ENCODE measurements at regions not wholly inside any gene's neighbourhood (a gene's known extent, or its start where the extent isn't known, plus 50 kb on each side); places are given as distances from the start of the nearest gene placed in this dataset.

- DNase-seq (ENCODE audit: low spot score) (no peak), ATAC-seq (no peak)
- H3K9me3 Mint-ChIP-seq: no peaks in the 10 kb centered on the region
- H3K4me1 Mint-ChIP-seq: no peaks in the 10 kb centered on the region
- POLR2A ChIA-PET: no interaction called here
- no peak overlapping the region for H3K27ac Mint-ChIP-seq
- no peaks in the 10 kb centered on the region for H3K27me3 Mint-ChIP-seq (ENCODE audit: low read depth)
- no peak overlapping the region for H3K4me3 Mint-ChIP-seq
- no peaks in the 10 kb centered on the region for H3K36me3 Mint-ChIP-seq
- TF ChIP-seq, protein P1, sequence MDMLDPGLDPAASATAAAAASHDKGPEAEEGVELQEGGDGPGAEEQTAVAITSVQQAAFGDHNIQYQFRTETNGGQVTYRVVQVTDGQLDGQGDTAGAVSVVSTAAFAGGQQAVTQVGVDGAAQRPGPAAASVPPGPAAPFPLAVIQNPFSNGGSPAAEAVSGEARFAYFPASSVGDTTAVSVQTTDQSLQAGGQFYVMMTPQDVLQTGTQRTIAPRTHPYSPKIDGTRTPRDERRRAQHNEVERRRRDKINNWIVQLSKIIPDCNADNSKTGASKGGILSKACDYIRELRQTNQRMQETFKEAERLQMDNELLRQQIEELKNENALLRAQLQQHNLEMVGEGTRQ (CRISPR knock-in tag; IDR thresholded peaks at IDR 0.05): no peak
- TF ChIP-seq PREB (CRISPR knock-in tag; IDR thresholded peaks at IDR 0.05; ENCODE audit: borderline replicate concordance): no peak
- TF ChIP-seq, protein P2, sequence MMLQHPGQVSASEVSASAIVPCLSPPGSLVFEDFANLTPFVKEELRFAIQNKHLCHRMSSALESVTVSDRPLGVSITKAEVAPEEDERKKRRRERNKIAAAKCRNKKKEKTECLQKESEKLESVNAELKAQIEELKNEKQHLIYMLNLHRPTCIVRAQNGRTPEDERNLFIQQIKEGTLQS (CRISPR knock-in tag; conservative IDR thresholded peaks at IDR 0.05): no peak
- no peak for TF ChIP-seq NFE2L1 (CRISPR knock-in tag; IDR thresholded peaks at IDR 0.05)
- TF ChIP-seq, protein P3, sequence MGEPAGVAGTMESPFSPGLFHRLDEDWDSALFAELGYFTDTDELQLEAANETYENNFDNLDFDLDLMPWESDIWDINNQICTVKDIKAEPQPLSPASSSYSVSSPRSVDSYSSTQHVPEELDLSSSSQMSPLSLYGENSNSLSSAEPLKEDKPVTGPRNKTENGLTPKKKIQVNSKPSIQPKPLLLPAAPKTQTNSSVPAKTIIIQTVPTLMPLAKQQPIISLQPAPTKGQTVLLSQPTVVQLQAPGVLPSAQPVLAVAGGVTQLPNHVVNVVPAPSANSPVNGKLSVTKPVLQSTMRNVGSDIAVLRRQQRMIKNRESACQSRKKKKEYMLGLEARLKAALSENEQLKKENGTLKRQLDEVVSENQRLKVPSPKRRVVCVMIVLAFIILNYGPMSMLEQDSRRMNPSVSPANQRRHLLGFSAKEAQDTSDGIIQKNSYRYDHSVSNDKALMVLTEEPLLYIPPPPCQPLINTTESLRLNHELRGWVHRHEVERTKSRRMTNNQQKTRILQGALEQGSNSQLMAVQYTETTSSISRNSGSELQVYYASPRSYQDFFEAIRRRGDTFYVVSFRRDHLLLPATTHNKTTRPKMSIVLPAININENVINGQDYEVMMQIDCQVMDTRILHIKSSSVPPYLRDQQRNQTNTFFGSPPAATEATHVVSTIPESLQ (CRISPR knock-in tag; IDR thresholded peaks at IDR 0.05): no peak
- no peak for TF ChIP-seq ZNF138 (CRISPR knock-in tag; conservative IDR thresholded peaks at IDR 0.05)
- no peak for TF ChIP-seq ZNF416 (CRISPR knock-in tag; IDR thresholded peaks at IDR 0.05)
- no peak for TF ChIP-seq OVOL2 (CRISPR knock-in tag; IDR thresholded peaks at IDR 0.05; ENCODE audit: borderline replicate concordance)
- no peak for TF ChIP-seq ZBTB43 (CRISPR knock-in tag; IDR thresholded peaks at IDR 0.05)
- TF ChIP-seq IRF1 (CRISPR knock-in tag; IDR thresholded peaks at IDR 0.05): no peak
- TF ChIP-seq KAT7 (CRISPR knock-in tag; IDR thresholded peaks at IDR 0.05; ENCODE audit: borderline replicate concordance): no peak
- no peak for TF ChIP-seq SP1 (CRISPR knock-in tag; conservative IDR thresholded peaks at IDR 0.05)
- TF ChIP-seq, protein P4, sequence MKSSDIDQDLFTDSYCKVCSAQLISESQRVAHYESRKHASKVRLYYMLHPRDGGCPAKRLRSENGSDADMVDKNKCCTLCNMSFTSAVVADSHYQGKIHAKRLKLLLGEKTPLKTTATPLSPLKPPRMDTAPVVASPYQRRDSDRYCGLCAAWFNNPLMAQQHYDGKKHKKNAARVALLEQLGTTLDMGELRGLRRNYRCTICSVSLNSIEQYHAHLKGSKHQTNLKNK (CRISPR knock-in tag; IDR thresholded peaks at IDR 0.05): no peak
- no peak for TF ChIP-seq CREM (CRISPR knock-in tag; IDR thresholded peaks at IDR 0.05)
- TF ChIP-seq ELF4 (CRISPR knock-in tag; IDR thresholded peaks at IDR 0.05; ENCODE audit: low read depth): no peak
- CTCF ChIA-PET: no interaction called here
Measured at GRCh38 chr6:133752129-133752528, 136.8 kb upstream of the TCF21 start.

- CTCF ChIA-PET: no interaction called here
- Mint-ChIP-seq H3K36me3 (no peaks in the 10 kb centered on the region), H3K4me1 (no peaks in the 10 kb centered on the region), H3K4me3 (no peak overlapping the region), H3K9me3 (no peaks in the 10 kb centered on the region), H3K27me3 (ENCODE audit: low read depth) (no peaks in the 10 kb centered on the region), H3K27ac (no peak overlapping the region)
- DNase-seq (ENCODE audit: low spot score) (no peak), ATAC-seq (no peak)
- TF ChIP-seq E2F5 (CRISPR knock-in tag; IDR thresholded peaks at IDR 0.05): no peak
- TF ChIP-seq TEAD1 (CRISPR knock-in tag; IDR thresholded peaks at IDR 0.05): no peak
- TF ChIP-seq, protein P5, sequence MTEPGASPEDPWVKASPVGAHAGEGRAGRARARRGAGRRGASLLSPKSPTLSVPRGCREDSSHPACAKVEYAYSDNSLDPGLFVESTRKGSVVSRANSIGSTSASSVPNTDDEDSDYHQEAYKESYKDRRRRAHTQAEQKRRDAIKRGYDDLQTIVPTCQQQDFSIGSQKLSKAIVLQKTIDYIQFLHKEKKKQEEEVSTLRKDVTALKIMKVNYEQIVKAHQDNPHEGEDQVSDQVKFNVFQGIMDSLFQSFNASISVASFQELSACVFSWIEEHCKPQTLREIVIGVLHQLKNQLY (CRISPR knock-in tag; IDR thresholded peaks at IDR 0.05): no peak
- no peak for TF ChIP-seq IRF2 (CRISPR knock-in tag; IDR thresholded peaks at IDR 0.05; ENCODE audit: borderline replicate concordance, low read depth)
- no peak for TF ChIP-seq ZNF317 (CRISPR knock-in tag; IDR thresholded peaks at IDR 0.05; ENCODE audit: borderline replicate concordance, low read depth)
- TF ChIP-seq, protein P6, sequence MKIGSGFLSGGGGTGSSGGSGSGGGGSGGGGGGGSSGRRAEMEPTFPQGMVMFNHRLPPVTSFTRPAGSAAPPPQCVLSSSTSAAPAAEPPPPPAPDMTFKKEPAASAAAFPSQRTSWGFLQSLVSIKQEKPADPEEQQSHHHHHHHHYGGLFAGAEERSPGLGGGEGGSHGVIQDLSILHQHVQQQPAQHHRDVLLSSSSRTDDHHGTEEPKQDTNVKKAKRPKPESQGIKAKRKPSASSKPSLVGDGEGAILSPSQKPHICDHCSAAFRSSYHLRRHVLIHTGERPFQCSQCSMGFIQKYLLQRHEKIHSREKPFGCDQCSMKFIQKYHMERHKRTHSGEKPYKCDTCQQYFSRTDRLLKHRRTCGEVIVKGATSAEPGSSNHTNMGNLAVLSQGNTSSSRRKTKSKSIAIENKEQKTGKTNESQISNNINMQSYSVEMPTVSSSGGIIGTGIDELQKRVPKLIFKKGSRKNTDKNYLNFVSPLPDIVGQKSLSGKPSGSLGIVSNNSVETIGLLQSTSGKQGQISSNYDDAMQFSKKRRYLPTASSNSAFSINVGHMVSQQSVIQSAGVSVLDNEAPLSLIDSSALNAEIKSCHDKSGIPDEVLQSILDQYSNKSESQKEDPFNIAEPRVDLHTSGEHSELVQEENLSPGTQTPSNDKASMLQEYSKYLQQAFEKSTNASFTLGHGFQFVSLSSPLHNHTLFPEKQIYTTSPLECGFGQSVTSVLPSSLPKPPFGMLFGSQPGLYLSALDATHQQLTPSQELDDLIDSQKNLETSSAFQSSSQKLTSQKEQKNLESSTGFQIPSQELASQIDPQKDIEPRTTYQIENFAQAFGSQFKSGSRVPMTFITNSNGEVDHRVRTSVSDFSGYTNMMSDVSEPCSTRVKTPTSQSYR (CRISPR knock-in tag; IDR thresholded peaks at IDR 0.05): no peak
- TF ChIP-seq ATF1 (CRISPR knock-in tag; IDR thresholded peaks at IDR 0.05): no peak
- TF ChIP-seq CBFB (CRISPR knock-in tag; IDR thresholded peaks at IDR 0.05; ENCODE audit: low read depth): no peak
- POLR2A ChIA-PET: no interaction called here
Measured at GRCh38 chr6:133753756-133754155, 135.2 kb upstream of the TCF21 start.
